GM10266 (cell line): ENCODE measurements at regions not wholly inside any gene's neighbourhood (a gene's known extent, or its start where the extent isn't known, plus 50 kb on each side); places are given as distances from the start of the nearest gene placed in this dataset.
"Not testable (repeated sequence)": the region's sequence is repeated elsewhere in the genome, so short reads cannot be mapped to it uniquely, and the experiment has no call there.

Source experiments
- DNase-seq: peaks from one replicate; pipeline ENCODE4 v3.0.0; 2012; ENCODE audit errors: extremely low spot score
- CTCF ChIP-seq: IDR thresholded peaks from 2 replicates; pipeline ENCODE4 v1.5.1; 2012; ENCODE audit warnings: mild to moderate bottlenecking, low read depth; ENCODE audit not compliant: control insufficient read depth, insufficient read depth; ENCODE audit errors: missing control alignments

GRCh38 chr11:110347660-110348059, 51.2 kb upstream of the RDX start:
- TF ChIP-seq CTCF = no peak
- no peak for DNase-seq

- peak; percentile 64 for DNase-seq
- TF ChIP-seq CTCF = peak; percentile 22
Measured at GRCh38 chr11:110349138-110349996, 53.0 kb upstream of the RDX start.

GRCh38 chr11:110349997-110350383, 53.6 kb upstream of the RDX start:
- not testable (repeated sequence) for DNase-seq

- no peak for DNase-seq
Measured at GRCh38 chr11:110355011-110355744, 58.8 kb upstream of the RDX start.

GRCh38 chr11:110356762-110357671, 60.6 kb upstream of the RDX start:
- no peak for DNase-seq
- no peak for TF ChIP-seq CTCF

More at GRCh38 chr11:110355011-110355744, 58.8 kb upstream of the RDX start:
- no peak for TF ChIP-seq CTCF

- no peak for DNase-seq
- TF ChIP-seq CTCF = no peak
Measured at GRCh38 chr11:110358336-110358735, 61.9 kb upstream of the RDX start.

- not testable (repeated sequence) for DNase-seq
Measured at GRCh38 chr11:110360781-110361408, 64.5 kb upstream of the RDX start.
